Mesenchymal stem cell (in vitro differentiated cells and primary cell): ENCODE measurements at regions not wholly inside any gene's neighbourhood (a gene's known extent, or its start where the extent isn't known, plus 50 kb on each side); places are given as distances from the start of the nearest gene placed in this dataset.
"Not testable (repeated sequence)": the region's sequence is repeated elsewhere in the genome, so short reads cannot be mapped to it uniquely, and the experiment has no call there.

Source experiments
- DNase-seq: peaks from one replicate; pipeline ENCODE4 v3.0.0-alpha.2; 2013
- H2AFZ ChIP-seq: one replicate; pipeline ENCODE4 v1.6.1; 2013; ENCODE audit warnings: low read depth, mild to moderate bottlenecking, control low read depth, inconsistent platforms, low read length, moderate library complexity
- H2AK5ac ChIP-seq: 2 replicates; pipeline ENCODE4 v1.6.1; 2013; ENCODE audit warnings: low read length, moderate library complexity, mild to moderate bottlenecking, inconsistent platforms; ENCODE audit not compliant: severe bottlenecking
- H2BK120ac ChIP-seq: one replicate; pipeline ENCODE4 v1.6.1; 2013; ENCODE audit warnings: low read depth, mild to moderate bottlenecking, inconsistent platforms, low read length, moderate library complexity
- H2BK12ac ChIP-seq, 2 experiments: one replicate each; pipeline ENCODE4 v1.6.1; 2013; ENCODE audit warnings: inconsistent platforms in 2 of 2, low read length in 2 of 2, mild to moderate bottlenecking in 2 of 2, moderate library complexity in 2 of 2, control low read depth in 1 of 2
- H2BK15ac ChIP-seq: one replicate; pipeline ENCODE4 v1.6.1; 2013; ENCODE audit warnings: mild to moderate bottlenecking, low read depth, inconsistent platforms; ENCODE audit not compliant: poor library complexity, severe bottlenecking
- H2BK5ac ChIP-seq: 2 replicates; pipeline ENCODE4 v1.6.1; 2013; ENCODE audit warnings: low read depth, mild to moderate bottlenecking, low read length, control low read depth, inconsistent platforms; ENCODE audit not compliant: poor library complexity, severe bottlenecking
- H3K14ac ChIP-seq, 2 experiments: one replicate each; pipeline ENCODE4 v1.6.1; 2013; ENCODE audit warnings: inconsistent platforms in 2 of 2, low read length in 2 of 2, control low read depth in 1 of 2, mild to moderate bottlenecking in 1 of 2, moderate library complexity in 1 of 2
- H3K18ac ChIP-seq, 2 experiments: one replicate each; pipeline ENCODE4 v1.6.1; 2013; ENCODE audit warnings: inconsistent platforms in 2 of 2, low read length in 2 of 2, control low read depth in 1 of 2, low read depth in 1 of 2, mild to moderate bottlenecking in 1 of 2
- H3K23ac ChIP-seq, 2 experiments: one replicate each; pipeline ENCODE4 v1.6.1; 2013; ENCODE audit warnings: inconsistent platforms in 2 of 2, low read length in 2 of 2, mild to moderate bottlenecking in 2 of 2, moderate library complexity in 2 of 2, control low read depth in 1 of 2
- H3K27ac ChIP-seq: 2 replicates; pipeline ENCODE4 v1.5.1; 2013; ENCODE audit warnings: mild to moderate bottlenecking, moderate library complexity, low read length, control low read depth, inconsistent platforms; ENCODE audit not compliant: poor library complexity, severe bottlenecking
- H3K27me3 ChIP-seq, 2 experiments: 2 replicates each; pipeline versions ENCODE4 v1.6.1 to v1.7.0; 2013; ENCODE audit warnings: low read length in 2 of 2, mild to moderate bottlenecking in 2 of 2, moderate library complexity in 2 of 2, control low read depth in 1 of 2, inconsistent platforms in 1 of 2; ENCODE audit not compliant: control insufficient read depth in 1 of 2, insufficient read depth in 1 of 2
- H3K36me3 ChIP-seq, 2 experiments: 2 replicates each; pipeline versions ENCODE4 v1.6.1 to v1.7.0; 2013; ENCODE audit warnings: low read length in 2 of 2, control low read depth in 1 of 2, inconsistent platforms in 1 of 2, low read depth in 1 of 2, mild to moderate bottlenecking in 1 of 2; ENCODE audit not compliant: insufficient read depth in 2 of 2, control insufficient read depth in 1 of 2
- H3K4ac ChIP-seq, 2 experiments: one replicate each; pipeline ENCODE4 v1.6.1; 2013; ENCODE audit warnings: inconsistent platforms in 2 of 2, low read length in 2 of 2, mild to moderate bottlenecking in 2 of 2, moderate library complexity in 2 of 2, control low read depth in 1 of 2, low read depth in 1 of 2
- H3K4me1 ChIP-seq: 2 replicates; pipeline ENCODE4 v1.6.1; 2013; ENCODE audit warnings: low read depth, low read length, control low read depth; ENCODE audit not compliant: control insufficient read depth, insufficient read depth
- H3K4me2 ChIP-seq: 2 replicates; pipeline ENCODE4 v1.6.1; 2013; ENCODE audit warnings: low read length, mild to moderate bottlenecking, inconsistent platforms; ENCODE audit not compliant: poor library complexity, severe bottlenecking
- H3K4me3 ChIP-seq, 2 experiments: 2 replicates each; pipeline versions ENCODE4 v1.5.1 to v1.7.0; 2013; ENCODE audit warnings: low read length in 2 of 2, mild to moderate bottlenecking in 2 of 2, control low read depth in 1 of 2, low read depth in 1 of 2; ENCODE audit not compliant: insufficient read depth in 1 of 2
- H3K79me1 ChIP-seq: replicated peaks from 2 replicates; pipeline ENCODE4 v1.6.1; 2013; ENCODE audit warnings: mild to moderate bottlenecking, control low read depth, low read length, inconsistent platforms; ENCODE audit not compliant: poor library complexity, severe bottlenecking
- H3K9ac ChIP-seq: 2 replicates; pipeline ENCODE4 v1.7.0; 2013; ENCODE audit warnings: mild to moderate bottlenecking, low read length, moderate library complexity
- H3K9me3 ChIP-seq: 2 replicates; pipeline ENCODE4 v1.7.0; 2013; ENCODE audit warnings: mild to moderate bottlenecking, low read length; ENCODE audit not compliant: control insufficient read depth
- H4K8ac ChIP-seq: one replicate; pipeline ENCODE4 v1.6.1; 2013; ENCODE audit warnings: inconsistent platforms, mild to moderate bottlenecking, low read length, moderate library complexity
- H4K91ac ChIP-seq: one replicate; pipeline ENCODE4 v1.6.1; 2013; ENCODE audit warnings: mild to moderate bottlenecking, low read length, inconsistent platforms
- WGBS: methylation state at CpG from one replicate; pipeline ENCODE4 v1.1.7; 2013; ENCODE audit warnings: mixed read lengths; 5-methylcytosine and 5-hydroxymethylcytosine counted together

GRCh38 chr6:131470534-131470933 is 102.5 kb upstream of the ARG1 start:
- H3K4ac ChIP-seq, result no peak overlapping the region
- no peak overlapping the region for H3K4me3 ChIP-seq
- H2BK12ac ChIP-seq, result no peak overlapping the region
- H3K9me3 ChIP-seq, result peaks cover 6% of the 10 kb centered on the region
- no peak for DNase-seq
- H4K8ac ChIP-seq, result no peak overlapping the region
- H3K79me1 ChIP-seq, result no peaks in the 10 kb centered on the region
- no peaks in the 10 kb centered on the region for H3K4me1 ChIP-seq
- no peak overlapping the region for H2BK120ac ChIP-seq
- WGBS, result 83% methylated on average over 1 of the region's 3 CpGs
- no peak overlapping the region for H3K4me2 ChIP-seq
- no peak overlapping the region for H3K27ac ChIP-seq
- no peak overlapping the region for H2AK5ac ChIP-seq
- no peaks in the 10 kb centered on the region for H3K27me3 ChIP-seq
- no peak overlapping the region for H2BK5ac ChIP-seq
- no peak overlapping the region for H2AFZ ChIP-seq
- no peak overlapping the region for H3K14ac ChIP-seq
- H3K23ac ChIP-seq, result no peak overlapping the region
- no peak overlapping the region for H4K91ac ChIP-seq
- no peak overlapping the region for H2BK15ac ChIP-seq
- H3K9ac ChIP-seq, result no peak overlapping the region
- no peak overlapping the region for H3K18ac ChIP-seq
- no peaks in the 10 kb centered on the region for H3K36me3 ChIP-seq

GRCh38 chr6:131471331-131471730 is 101.7 kb upstream of the ARG1 start:
- H2BK120ac ChIP-seq, result no peak overlapping the region
- no peak overlapping the region for H3K4me3 ChIP-seq
- H4K8ac ChIP-seq, result no peak overlapping the region
- no peak overlapping the region for H3K27ac ChIP-seq
- DNase-seq, result no peak
- H3K9me3 ChIP-seq, result peaks cover 6% of the 10 kb centered on the region
- no peak overlapping the region for H3K14ac ChIP-seq
- no peak overlapping the region for H4K91ac ChIP-seq
- H3K9ac ChIP-seq, result no peak overlapping the region
- H3K36me3 ChIP-seq, result no peaks in the 10 kb centered on the region
- no peaks in the 10 kb centered on the region for H3K79me1 ChIP-seq
- no peak overlapping the region for H3K23ac ChIP-seq
- no peak overlapping the region for H2AFZ ChIP-seq
- H3K4me1 ChIP-seq, result no peaks in the 10 kb centered on the region
- no peak overlapping the region for H2AK5ac ChIP-seq
- H2BK15ac ChIP-seq, result no peak overlapping the region
- H2BK5ac ChIP-seq, result no peak overlapping the region
- no peak overlapping the region for H3K4me2 ChIP-seq
- H2BK12ac ChIP-seq, result no peak overlapping the region
- H3K4ac ChIP-seq, result no peak overlapping the region
- 100% methylated on average over 1 of the region's 3 CpGs for WGBS
- H3K18ac ChIP-seq, result no peak overlapping the region
- H3K27me3 ChIP-seq, result no peaks in the 10 kb centered on the region

GRCh38 chr6:131473303-131473702 is 99.7 kb upstream of the ARG1 start:
- not testable (repeated sequence) for H3K18ac ChIP-seq, H2BK15ac ChIP-seq, H3K9ac ChIP-seq, H3K79me1 ChIP-seq, H3K27ac ChIP-seq, H2BK12ac ChIP-seq, H2BK120ac ChIP-seq, H3K23ac ChIP-seq, DNase-seq, H3K4ac ChIP-seq, H3K4me2 ChIP-seq, H3K4me1 ChIP-seq, H4K8ac ChIP-seq, H3K9me3 ChIP-seq, H3K4me3 ChIP-seq, H2AFZ ChIP-seq, H3K14ac ChIP-seq, H4K91ac ChIP-seq, H3K36me3 ChIP-seq, H2BK5ac ChIP-seq, H3K27me3 ChIP-seq, H2AK5ac ChIP-seq

- Histone ChIP-seq H3K14ac (no peak overlapping the region), H3K23ac (no peak overlapping the region), H3K4me2 (no peak overlapping the region), H3K79me1 (no peaks in the 10 kb centered on the region), H3K9ac (no peak overlapping the region), H4K8ac (no peak overlapping the region), H3K18ac (no peak overlapping the region), H2BK5ac (no peak overlapping the region), H3K4ac (no peak overlapping the region), H3K36me3 (no peaks in the 10 kb centered on the region), H2AK5ac (no peak overlapping the region), H2BK15ac (no peak overlapping the region), H3K27ac (no peak overlapping the region), H4K91ac (no peak overlapping the region), H3K27me3 (no peaks in the 10 kb centered on the region), H3K4me3 (no peak overlapping the region), H3K9me3 (peaks cover 6% of the 10 kb centered on the region), H2BK120ac (no peak overlapping the region), H2BK12ac (no peak overlapping the region), H2AFZ (no peak overlapping the region), H3K4me1 (no peaks in the 10 kb centered on the region)
- DNase-seq, result no peak
- 78% methylated on average over 1 of the region's 2 CpGs for WGBS
Measured at GRCh38 chr6:131476362-131476761, 96.7 kb upstream of the ARG1 start.
